MCF 10A (cell line): ENCODE measurements at regions not wholly inside any gene's neighbourhood (a gene's known extent, or its start where the extent isn't known, plus 50 kb on each side); places are given as distances from the start of the nearest gene placed in this dataset.

ENCODE experiments used
- BruUV-seq: library from RNA; stranded (reverse); fragments of 400-500 nt; replicated peaks from 2 replicates; lab custom pipeline; 2021; lab: Mats Ljungman, UMichigan
- CTCF ChIA-PET: fragments of 300-600 bp; sonication (Branson Sonifier 250); formaldehyde crosslinking; extraction: SDS; loops from one replicate; lab custom pipeline; 2021; ENCODE audit warnings: antibody characterized with exemption, inconsistent platforms; lab: Yijun Ruan, JAX
- POLR2A ChIA-PET: fragments of 300-600, 350-650 bp; sonication (Branson Sonifier 250); formaldehyde crosslinking; extraction: SDS; loops from one replicate; lab custom pipeline; 2020; ENCODE audit warnings: antibody characterized with exemption, inconsistent platforms; lab: Yijun Ruan, JAX
- DNase-seq: peaks from one replicate; pipeline ENCODE4 v3.0.0-alpha.2; 2018; ENCODE audit not compliant: unreplicated experiment
- H3K27ac Mint-ChIP-seq: one replicate; pipeline ENCODE4 v1.8.0; 2022; ENCODE audit warnings: mild to moderate bottlenecking, low read depth, mixed read lengths; ENCODE audit not compliant: unreplicated experiment
- H3K27me3 Mint-ChIP-seq: one replicate; pipeline ENCODE4 v1.8.0; 2022; ENCODE audit warnings: mixed read lengths; ENCODE audit not compliant: insufficient read depth, unreplicated experiment
- H3K36me3 Mint-ChIP-seq: one replicate; pipeline ENCODE4 v1.8.0; 2022; ENCODE audit warnings: mild to moderate bottlenecking, moderate library complexity, mixed read lengths; ENCODE audit not compliant: insufficient read depth, unreplicated experiment
- H3K4me1 Mint-ChIP-seq: one replicate; pipeline ENCODE4 v1.8.0; 2022; ENCODE audit warnings: mixed read lengths; ENCODE audit not compliant: insufficient read depth, unreplicated experiment
- H3K4me3 Mint-ChIP-seq: one replicate; pipeline ENCODE4 v1.8.0; 2022; ENCODE audit warnings: mild to moderate bottlenecking, moderate library complexity, mixed read lengths; ENCODE audit not compliant: unreplicated experiment
- H3K9me3 Mint-ChIP-seq: one replicate; pipeline ENCODE4 v1.8.0; 2022; ENCODE audit warnings: mixed read lengths; ENCODE audit not compliant: unreplicated experiment
- CTCF ChIP-seq: fragments of 200-600 bp; IDR thresholded peaks from one replicate; pipeline ENCODE4 v1.8.0; 2022; ENCODE audit warnings: antibody characterized with exemption, mild to moderate bottlenecking; ENCODE audit not compliant: unreplicated experiment
- intact Hi-C: fragments of 100-400 bp; cut with micrococcal nuclease; formaldehyde crosslinking; loops from 2 replicates; pipeline ENCODE4 v1.14.1; 2022

GRCh38 chr20:57888591-57888990 lies 178.8 kb upstream of the PMEPA1 start:
- Mint-ChIP-seq H3K27ac (no peak overlapping the region), H3K4me3 (no peak overlapping the region), H3K36me3 (peaks cover 4% of the 10 kb centered on the region), H3K4me1 (no peaks in the 10 kb centered on the region), H3K9me3 (peaks cover 14% of the 10 kb centered on the region), H3K27me3 (peaks cover 66% of the 10 kb centered on the region)
- BruUV-seq, result no TSS peak
- intact Hi-C loops, result loop anchor here (10.0 kb wide), 2 partner anchors 194 to 196 kb away; no protein-coding TSS in a partner anchor
- ChIA-PET CTCF (interaction anchor here (0.6 kb wide), 1 partner anchor 1607 kb away, joined by 4 read pairs; no protein-coding TSS in a partner anchor), POLR2A (no interaction called here)
- no peak for TF ChIP-seq CTCF
- DNase-seq, result no peak

- Mint-ChIP-seq H3K4me3 (no peak overlapping the region), H3K9me3 (peaks cover 14% of the 10 kb centered on the region), H3K36me3 (peaks cover 4% of the 10 kb centered on the region), H3K27ac (no peak overlapping the region), H3K4me1 (peaks cover 8% of the 10 kb centered on the region), H3K27me3 (peaks cover 50% of the 10 kb centered on the region)
- no peak for TF ChIP-seq CTCF
- CTCF ChIA-PET, result no interaction called here
- POLR2A ChIA-PET, result no interaction called here
- intact Hi-C loops, result loop anchor here (10.0 kb wide), 2 partner anchors 190 to 200 kb away; no protein-coding TSS in a partner anchor
- DNase-seq, result no peak
- no TSS peak for BruUV-seq
Observed at GRCh38 chr20:57884956-57885355, 175.1 kb upstream of the PMEPA1 start.

GRCh38 chr20:57883761-57884160 lies 173.9 kb upstream of the PMEPA1 start:
- no peak for TF ChIP-seq CTCF
- H3K27me3 Mint-ChIP-seq, result peaks cover 62% of the 10 kb centered on the region
- ChIA-PET CTCF (no interaction called here), POLR2A (no interaction called here)
- H3K4me3 Mint-ChIP-seq, result no peak overlapping the region
- intact Hi-C loops, result loop anchor here (10.0 kb wide), 2 partner anchors 189 to 201 kb away; no protein-coding TSS in a partner anchor
- DNase-seq, result no peak
- peaks cover 8% of the 10 kb centered on the region for H3K4me1 Mint-ChIP-seq
- H3K27ac Mint-ChIP-seq, result no peak overlapping the region
- peaks cover 4% of the 10 kb centered on the region for H3K36me3 Mint-ChIP-seq
- no TSS peak for BruUV-seq
- H3K9me3 Mint-ChIP-seq, result peaks cover 14% of the 10 kb centered on the region

GRCh38 chr20:57883224-57883623 lies 173.4 kb upstream of the PMEPA1 start:
- peaks cover 8% of the 10 kb centered on the region for H3K4me1 Mint-ChIP-seq
- no peak for DNase-seq
- TF ChIP-seq CTCF, result no peak
- intact Hi-C loops, result loop anchor here (10.0 kb wide), 2 partner anchors 188 to 202 kb away; no protein-coding TSS in a partner anchor
- peaks cover 62% of the 10 kb centered on the region for H3K27me3 Mint-ChIP-seq
- H3K9me3 Mint-ChIP-seq, result peaks cover 10% of the 10 kb centered on the region
- CTCF ChIA-PET, result interaction anchor here (0.6 kb wide), 1 partner anchor 56 kb away, joined by 4 read pairs; no protein-coding TSS in a partner anchor
- POLR2A ChIA-PET, result no interaction called here
- BruUV-seq, result no TSS peak
- peaks cover 4% of the 10 kb centered on the region for H3K36me3 Mint-ChIP-seq
- no peak overlapping the region for H3K4me3 Mint-ChIP-seq
- H3K27ac Mint-ChIP-seq, result no peak overlapping the region
